Gastrocnemius medialis (tissue), 4 donors: ENCODE measurements at regions not wholly inside any gene's neighbourhood (a gene's known extent, or its start where the extent isn't known, plus 50 kb on each side); places are given as distances from the start of the nearest gene placed in this dataset.

Experiments
- CTCF ChIP-seq, 5 experiments: fragments of 450-650 bp in 3 of 5; fragments of 200-600 bp in 2 of 5; sonication (generic) in 2 of 5; IDR thresholded peaks in 4 of 5; conservative IDR thresholded peaks in 1 of 5; 1 replicate in 4 of 5; 2 replicates in 1 of 5; pipeline ENCODE4 v1.5.1; 2016 to 2019; ENCODE audit warnings: antibody characterized with exemption in 5 of 5, mild to moderate bottlenecking in 3 of 5, moderate library complexity in 3 of 5
- POLR2A ChIP-seq, 2 donors: fragments of 450-650 bp; IDR thresholded peaks; one replicate each; pipeline ENCODE4 v1.6.1; 2017; ENCODE audit warnings: antibody characterized with exemption in 2 of 2, mild to moderate bottlenecking in 2 of 2, moderate library complexity in 2 of 2

GRCh38 chr22:48396091-48396784 is 1431.4 kb downstream of the BRD1 start:
- no peak for TF ChIP-seq CTCF (IDR thresholded peaks at IDR 0.05 in 4 of 5, conservative IDR thresholded peaks at IDR 0.05 in 1 of 5)
- TF ChIP-seq POLR2A (IDR thresholded peaks at IDR 0.05), result no peak
